ENCODE measurements at regions not wholly inside any gene's neighbourhood (a gene's known extent, or its start where the extent isn't known, plus 50 kb on each side); places are given as distances from the start of the nearest gene placed in this dataset.
"Not testable (repeated sequence)": the region's sequence is repeated elsewhere in the genome, so short reads cannot be mapped to it uniquely, and the experiment has no call there.

- Histone ChIP-seq H3K9me3 (no peaks in the 10 kb centered on the region), H3K27me3 (no peaks in the 10 kb centered on the region; the same call in 1 of the 2 replicates), H3K4me1 (no peaks in the 10 kb centered on the region), H3K4me3 (ENCODE audit: low read depth, low read length) (no peak overlapping the region), H3K36me3 (no peaks in the 10 kb centered on the region)
- no peak for DNase-seq
- TF ChIP-seq CTCF (IDR thresholded peaks at IDR 0.05; ENCODE audit: low read depth, low read length), result no peak
Measured at GRCh38 chr12:63003223-63003819, 68.4 kb upstream of the PPM1H start.

- not testable (repeated sequence) for H3K36me3 ChIP-seq; H3K4me1 ChIP-seq; H3K4me3 ChIP-seq (ENCODE audit: low read depth, low read length); H3K9me3 ChIP-seq; DNase-seq; H3K27me3 ChIP-seq
Measured at GRCh38 chr12:63002059-63002458, 67.1 kb upstream of the PPM1H start.

GRCh38 chr12:62998454-62998853 lies 63.5 kb upstream of the PPM1H start:
- Histone ChIP-seq H3K4me1 (no peaks in the 10 kb centered on the region), H3K27me3 (no peaks in the 10 kb centered on the region), H3K9me3 (no peaks in the 10 kb centered on the region), H3K4me3 (ENCODE audit: low read depth, low read length) (no peak overlapping the region), H3K36me3 (no peaks in the 10 kb centered on the region)
- no peak for DNase-seq
- TF ChIP-seq CTCF (IDR thresholded peaks at IDR 0.05; ENCODE audit: low read depth, low read length), result no peak

- Histone ChIP-seq H3K9me3 (no peaks in the 10 kb centered on the region), H3K36me3 (no peaks in the 10 kb centered on the region), H3K27me3 (no peaks in the 10 kb centered on the region), H3K4me3 (ENCODE audit: low read depth, low read length) (no peak overlapping the region), H3K4me1 (no peaks in the 10 kb centered on the region)
- DNase-seq, result no peak
- TF ChIP-seq CTCF (IDR thresholded peaks at IDR 0.05; ENCODE audit: low read depth, low read length), result no peak
Measured at GRCh38 chr12:62995097-62995496, 60.1 kb upstream of the PPM1H start.

- no peaks in the 10 kb centered on the region for H3K9me3 ChIP-seq
- DNase-seq, result no peak
- no peaks in the 10 kb centered on the region for H3K36me3 ChIP-seq
- H3K4me3 ChIP-seq (ENCODE audit: low read depth, low read length), result no peak overlapping the region
- no peaks in the 10 kb centered on the region for H3K27me3 ChIP-seq
- TF ChIP-seq CTCF (IDR thresholded peaks at IDR 0.05; ENCODE audit: low read depth, low read length), result no peak
- H3K4me1 ChIP-seq, result no peaks in the 10 kb centered on the region
Measured at GRCh38 chr12:62986844-62987243, 51.9 kb upstream of the PPM1H start.

Measured in BE2C (cell line).